ENCODE measurements at regions not wholly inside any gene's neighbourhood (a gene's known extent, or its start where the extent isn't known, plus 50 kb on each side); places are given as distances from the start of the nearest gene placed in this dataset.

- no peak for DNase-seq (ENCODE audit: low read depth)
These were observed 933.7 kb upstream of the SLITRK5 start for GRCh38 chr13:86737334-86737932.

- DNase-seq (ENCODE audit: low read depth) = no peak
These were observed 929.3 kb upstream of the SLITRK5 start for GRCh38 chr13:86741762-86742285.

GRCh38 chr13:86757236-86757978, 913.8 kb upstream of the SLITRK5 start:
- no peak for DNase-seq (ENCODE audit: low read depth)

GRCh38 chr13:86758116-86758515, 913.1 kb upstream of the SLITRK5 start:
- no peak for DNase-seq (ENCODE audit: low read depth)

- DNase-seq (ENCODE audit: low read depth) = no peak
These were observed 910.6 kb upstream of the SLITRK5 start for GRCh38 chr13:86760620-86761019.

GRCh38 chr13:86765462-86765861, 905.7 kb upstream of the SLITRK5 start:
- no peak for DNase-seq (ENCODE audit: low read depth)

GRCh38 chr13:86788616-86789015, 882.6 kb upstream of the SLITRK5 start:
- no peak for DNase-seq (ENCODE audit: low read depth)

GRCh38 chr13:86792153-86792651, 879.0 kb upstream of the SLITRK5 start:
- no peak for DNase-seq (ENCODE audit: low read depth)

- no peak for DNase-seq (ENCODE audit: low read depth)
These were observed 875.3 kb upstream of the SLITRK5 start for GRCh38 chr13:86795858-86796257.

- peak; percentile 34 for DNase-seq (ENCODE audit: low read depth)
These were observed 860.8 kb upstream of the SLITRK5 start for GRCh38 chr13:86810361-86810760.

- DNase-seq (ENCODE audit: low read depth) = no peak
These were observed 858.0 kb upstream of the SLITRK5 start for GRCh38 chr13:86813198-86813597.

GRCh38 chr13:86825410-86825809, 845.8 kb upstream of the SLITRK5 start:
- DNase-seq (ENCODE audit: low read depth) = no peak

GRCh38 chr13:86826232-86826631, 844.9 kb upstream of the SLITRK5 start:
- DNase-seq (ENCODE audit: low read depth) = no peak

GRCh38 chr13:86830046-86830445, 841.1 kb upstream of the SLITRK5 start:
- no peak for DNase-seq (ENCODE audit: low read depth)

- no peak for DNase-seq (ENCODE audit: low read depth)
These were observed 840.1 kb upstream of the SLITRK5 start for GRCh38 chr13:86831084-86831483.

GRCh38 chr13:86838411-86839120, 832.6 kb upstream of the SLITRK5 start:
- no peak for DNase-seq (ENCODE audit: low read depth)

- DNase-seq (ENCODE audit: low read depth) = no peak
These were observed 832.0 kb upstream of the SLITRK5 start for GRCh38 chr13:86839221-86839620.

- no peak for DNase-seq (ENCODE audit: low read depth)
These were observed 830.6 kb upstream of the SLITRK5 start for GRCh38 chr13:86840250-86841191.

- no peak for DNase-seq (ENCODE audit: low read depth)
These were observed 829.9 kb upstream of the SLITRK5 start for GRCh38 chr13:86841264-86841663.

GRCh38 chr13:86846501-86846900, 824.7 kb upstream of the SLITRK5 start:
- no peak for DNase-seq (ENCODE audit: low read depth)

GRCh38 chr13:86848716-86849115, 822.5 kb upstream of the SLITRK5 start:
- DNase-seq (ENCODE audit: low read depth) = no peak
